GM11168 (cell line): ENCODE measurements at regions not wholly inside any gene's neighbourhood (a gene's known extent, or its start where the extent isn't known, plus 50 kb on each side); places are given as distances from the start of the nearest gene placed in this dataset.
"Not testable (repeated sequence)": the region's sequence is repeated elsewhere in the genome, so short reads cannot be mapped to it uniquely, and the experiment has no call there.

ENCODE experiments used
- in situ Hi-C: fragments of 300-500 bp; cut with MboI; formaldehyde crosslinking; loops from one replicate; pipeline ENCODE4 v1.12.0; 2022; ENCODE audit warnings: low sequenced_read_pairs; ENCODE audit not compliant: unreplicated experiment

GRCh38 chr1:87398641-87399040 is 70.0 kb downstream of the LMO4 start:
- in situ Hi-C loops: no loop called here

- in situ Hi-C loops: no loop called here
Measured at GRCh38 chr1:87399264-87399663, 70.6 kb downstream of the LMO4 start.

- in situ Hi-C loops: no loop called here
Measured at GRCh38 chr1:87399701-87400100, 71.0 kb downstream of the LMO4 start.

GRCh38 chr1:87400813-87401212 is 72.1 kb downstream of the LMO4 start:
- in situ Hi-C loops: no loop called here

GRCh38 chr1:87402241-87403002 is 73.7 kb downstream of the LMO4 start:
- in situ Hi-C loops: no loop called here

- in situ Hi-C loops: no loop called here
Measured at GRCh38 chr1:87403061-87403820, 74.6 kb downstream of the LMO4 start.

GRCh38 chr1:87404296-87404695 is 75.6 kb downstream of the LMO4 start:
- in situ Hi-C loops: no loop called here

GRCh38 chr1:87408665-87409248 is 80.1 kb downstream of the LMO4 start:
- in situ Hi-C loops: no loop called here

GRCh38 chr1:87410776-87411480 is 82.2 kb downstream of the LMO4 start:
- in situ Hi-C loops: no loop called here

GRCh38 chr1:87413846-87414245 is 85.2 kb downstream of the LMO4 start:
- in situ Hi-C loops: not testable (repeated sequence)

- in situ Hi-C loops: no loop called here
Measured at GRCh38 chr1:87418048-87418447, 89.4 kb downstream of the LMO4 start.

- in situ Hi-C loops: no loop called here
Measured at GRCh38 chr1:87421809-87422208, 93.1 kb downstream of the LMO4 start.

GRCh38 chr1:87424541-87424940 is 95.9 kb downstream of the LMO4 start:
- in situ Hi-C loops: no loop called here

GRCh38 chr1:87426463-87427249 is 98.0 kb downstream of the LMO4 start:
- in situ Hi-C loops: no loop called here

- in situ Hi-C loops: no loop called here
Measured at GRCh38 chr1:87428367-87428766, 99.7 kb downstream of the LMO4 start.

GRCh38 chr1:87428883-87429282 is 100.2 kb downstream of the LMO4 start:
- in situ Hi-C loops: no loop called here

- in situ Hi-C loops: no loop called here
Measured at GRCh38 chr1:87432685-87433084, 104.0 kb downstream of the LMO4 start.

GRCh38 chr1:87433101-87433500 is 104.4 kb downstream of the LMO4 start:
- in situ Hi-C loops: not testable (repeated sequence)

- in situ Hi-C loops: no loop called here
Measured at GRCh38 chr1:87435484-87435883, 106.8 kb downstream of the LMO4 start.

GRCh38 chr1:87436115-87436514 is 107.4 kb downstream of the LMO4 start:
- in situ Hi-C loops: not testable (repeated sequence)
